ENCODE measurements at regions not wholly inside any gene's neighbourhood (a gene's known extent, or its start where the extent isn't known, plus 50 kb on each side); places are given as distances from the start of the nearest gene placed in this dataset.

DNA sequence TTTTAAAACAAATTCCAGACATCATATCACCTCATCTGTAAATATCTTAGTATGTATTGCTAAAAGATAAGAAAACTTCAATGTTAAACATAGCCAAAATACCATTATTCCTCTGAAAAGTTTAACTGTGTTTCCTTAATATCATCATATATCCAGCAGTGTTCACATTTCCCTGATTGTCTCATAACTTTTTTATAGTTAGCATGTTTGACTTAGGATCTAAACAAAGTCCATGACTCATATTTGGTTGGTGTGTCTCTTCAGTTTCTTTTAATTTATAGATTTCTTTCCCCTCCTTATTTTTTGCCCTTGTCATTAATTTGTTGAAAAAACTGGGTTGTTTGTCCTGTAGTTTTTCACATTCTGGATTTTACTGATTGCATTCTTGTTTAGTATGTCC is 163.0 kb downstream of the RPS12 start:
- DNase-seq: no peak

- DNase-seq: no peak
These were observed 164.3 kb downstream of the RPS12 start for GRCh38 chr6:132978685-132979084.

GRCh38 chr6:132993738-132994137 is 179.4 kb downstream of the RPS12 start:
- no peak for DNase-seq

DNA sequence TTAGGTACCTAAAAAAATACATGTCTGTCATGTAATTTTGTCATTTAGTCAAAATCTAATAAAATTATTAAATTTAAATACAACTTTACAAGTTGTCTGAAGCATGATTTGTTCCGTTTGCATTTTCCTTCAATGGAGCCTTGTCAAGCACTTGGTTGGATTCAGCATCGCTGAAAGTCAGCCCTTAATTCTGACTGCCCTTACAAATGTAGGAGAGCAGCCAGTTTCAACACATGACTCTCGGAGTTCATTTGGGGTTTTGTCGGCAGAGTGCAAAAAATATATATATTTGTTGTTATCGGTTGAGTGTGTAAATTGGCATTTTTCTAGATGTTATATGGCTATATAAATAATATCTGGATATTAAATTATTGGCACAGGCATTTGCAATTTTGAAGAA is 180.6 kb downstream of the RPS12 start:
- no peak for DNase-seq

- no peak for DNase-seq
These were observed 181.1 kb downstream of the RPS12 start for GRCh38 chr6:132995432-132995831.

GRCh38 chr6:132998418-132998817 is 184.0 kb downstream of the RPS12 start:
- DNase-seq: no peak

DNA sequence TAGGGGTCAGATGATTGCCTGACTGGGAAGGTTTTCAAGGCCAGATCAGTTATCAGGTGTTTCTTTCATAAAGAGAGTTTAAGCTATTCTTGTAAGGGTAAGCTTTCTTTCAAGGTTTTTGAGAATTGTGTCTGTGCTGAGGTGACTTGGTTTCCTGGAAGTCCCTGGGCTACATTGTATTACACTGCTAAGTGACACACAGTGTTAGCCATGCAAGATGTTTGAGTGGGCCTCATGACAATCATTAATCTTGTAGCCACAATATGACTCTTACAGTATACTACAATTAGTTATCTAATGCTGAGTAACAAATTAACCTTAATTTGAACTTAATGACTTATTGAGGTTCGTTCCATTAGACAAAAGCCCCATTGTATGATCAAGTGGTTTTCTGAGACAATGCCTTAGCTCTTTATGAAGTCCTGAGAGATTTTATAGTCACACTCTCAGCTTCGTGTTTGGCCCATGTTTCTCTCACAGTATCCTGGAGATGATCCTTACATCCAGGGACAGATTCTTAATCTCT is 186.7 kb downstream of the RPS12 start:
- no peak for DNase-seq

- no peak for DNase-seq
These were observed 190.0 kb downstream of the RPS12 start for GRCh38 chr6:133004304-133004884.

DNA sequence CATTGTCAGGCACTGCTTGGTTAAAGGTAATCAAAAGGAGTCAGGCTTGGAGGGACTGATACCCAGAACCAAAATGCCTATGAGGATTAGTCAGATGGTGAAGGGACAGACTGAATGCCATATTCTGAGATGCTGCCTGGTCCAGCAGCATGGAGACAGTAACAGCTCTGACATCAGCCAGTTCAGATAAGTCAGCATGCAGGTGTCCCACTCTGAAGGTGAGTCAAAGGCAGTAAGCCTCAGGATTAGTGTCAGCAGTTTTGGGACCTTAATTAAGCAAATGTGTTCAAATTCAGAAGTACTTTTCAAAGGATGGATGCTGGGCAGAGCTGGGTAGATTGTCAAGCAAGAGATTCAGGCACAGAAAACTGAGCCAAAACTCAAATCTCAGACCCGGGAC is 198.4 kb downstream of the RPS12 start:
- DNase-seq: no peak

- DNase-seq: no peak
These were observed 202.3 kb downstream of the RPS12 start for GRCh38 chr6:133016631-133017030.

GRCh38 chr6:133017581-133017980 is 203.2 kb downstream of the RPS12 start:
- DNase-seq: no peak

DNA sequence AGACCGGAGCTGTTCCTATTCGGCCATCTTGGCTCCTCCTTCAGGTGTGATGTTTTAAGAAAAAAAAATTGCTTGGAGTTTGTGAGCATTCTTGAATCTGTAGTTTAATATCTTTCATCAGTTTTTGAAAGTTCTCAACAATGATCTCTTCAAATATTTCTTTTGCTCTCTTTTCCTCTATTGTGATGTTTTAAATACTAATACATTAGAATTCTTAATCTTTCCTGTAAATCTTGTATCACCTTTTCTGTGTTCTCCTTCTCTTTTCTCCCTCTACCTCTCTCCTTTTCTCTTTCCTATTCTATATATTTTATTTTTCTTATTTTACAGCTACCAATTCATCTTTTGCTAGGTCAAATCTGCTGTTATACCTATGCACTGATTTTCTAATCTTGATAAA is 212.3 kb downstream of the RPS12 start:
- DNase-seq: no peak

DNA sequence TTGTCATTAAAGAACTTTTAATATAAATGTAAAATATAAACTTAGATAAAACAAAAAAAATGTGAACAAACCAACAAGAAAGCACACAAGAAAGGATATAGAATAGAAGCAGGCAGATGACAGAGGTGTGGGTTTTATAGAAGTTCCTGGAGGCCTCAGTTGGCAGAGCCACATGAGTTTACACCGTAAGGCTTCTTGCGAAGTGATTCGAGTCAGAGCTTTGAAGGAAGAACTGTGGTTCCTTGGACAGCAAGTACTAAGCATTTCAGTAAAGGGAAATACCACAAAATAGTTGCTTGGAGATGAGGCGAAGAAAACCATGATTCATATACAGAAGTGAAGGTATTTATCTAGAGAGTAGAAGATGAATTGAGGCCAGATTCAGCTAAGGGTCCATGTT is 207.9 kb upstream of the EYA4 start:
- DNase-seq: no peak

DNA sequence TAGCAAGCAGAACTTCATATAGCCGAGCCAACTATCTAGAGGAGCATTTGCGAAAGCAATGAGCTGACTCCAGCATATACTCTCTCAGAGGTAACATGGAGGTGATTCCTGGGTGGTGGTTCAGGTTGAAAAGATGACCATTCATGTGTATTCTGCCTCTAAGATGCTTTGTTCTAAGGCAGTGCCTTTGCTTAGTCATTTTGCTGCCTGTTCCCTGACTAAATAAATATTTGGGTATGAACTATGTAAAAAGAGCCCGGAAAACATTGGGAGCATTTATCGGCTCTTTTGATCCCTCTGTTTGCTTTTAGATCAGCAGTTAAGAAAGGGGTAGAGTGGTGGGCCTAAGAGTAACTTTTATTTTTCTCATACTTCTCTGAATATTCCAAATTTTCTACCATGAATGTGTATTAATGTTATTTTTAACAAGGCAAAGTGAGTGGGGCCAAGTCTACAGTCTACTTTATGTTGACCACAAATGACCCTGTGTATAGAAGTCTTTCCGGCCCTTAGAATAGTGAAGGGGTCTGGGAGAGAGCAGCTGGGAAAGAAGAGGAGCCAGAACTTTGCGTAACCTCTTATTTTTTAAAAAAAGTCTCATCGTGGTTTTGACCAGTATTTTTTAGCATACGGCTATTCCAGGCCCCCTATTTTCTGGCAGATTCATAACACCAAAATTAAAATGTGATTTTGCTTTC is 206.5 kb upstream of the EYA4 start:
- no peak for DNase-seq

- DNase-seq: no peak
These were observed 200.9 kb upstream of the EYA4 start for GRCh38 chr6:133040094-133040802.

DNA sequence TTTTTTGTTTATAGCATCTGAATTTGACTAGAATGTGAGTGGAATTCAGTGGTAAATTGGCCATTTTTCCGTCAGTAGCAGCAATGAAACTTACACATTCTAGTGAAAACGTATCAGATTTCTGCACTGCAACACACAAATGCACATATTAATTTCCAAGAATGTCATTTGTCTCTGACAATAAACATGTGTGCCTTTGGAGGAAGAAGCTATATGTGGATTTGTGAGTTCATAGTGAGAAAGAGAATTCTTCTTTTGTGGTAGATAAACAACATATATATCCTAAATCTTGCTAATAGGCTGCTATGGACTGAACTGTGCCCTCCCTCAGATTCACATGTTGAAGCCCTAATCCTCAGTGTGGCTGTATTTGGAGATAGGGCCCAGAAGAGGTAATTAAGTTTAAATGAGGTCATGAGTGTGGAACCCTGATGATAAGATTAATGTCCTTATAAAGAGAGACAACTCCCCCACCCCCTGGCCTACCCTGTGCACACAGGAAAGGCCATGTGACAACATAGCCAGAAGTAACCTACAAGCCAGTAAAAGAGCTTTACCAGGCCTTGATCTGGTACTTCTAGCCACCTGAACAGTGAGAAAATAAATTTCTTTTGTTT is 200.2 kb upstream of the EYA4 start:
- DNase-seq: no peak

GRCh38 chr6:133042550-133043120 is 198.5 kb upstream of the EYA4 start:
- no peak for DNase-seq

- DNase-seq: no peak
These were observed 194.6 kb upstream of the EYA4 start for GRCh38 chr6:133046576-133046975.

- no peak for DNase-seq
These were observed 194.0 kb upstream of the EYA4 start for GRCh38 chr6:133047065-133047665.

GRCh38 chr6:133047706-133048105 is 193.5 kb upstream of the EYA4 start:
- DNase-seq: no peak

DNA sequence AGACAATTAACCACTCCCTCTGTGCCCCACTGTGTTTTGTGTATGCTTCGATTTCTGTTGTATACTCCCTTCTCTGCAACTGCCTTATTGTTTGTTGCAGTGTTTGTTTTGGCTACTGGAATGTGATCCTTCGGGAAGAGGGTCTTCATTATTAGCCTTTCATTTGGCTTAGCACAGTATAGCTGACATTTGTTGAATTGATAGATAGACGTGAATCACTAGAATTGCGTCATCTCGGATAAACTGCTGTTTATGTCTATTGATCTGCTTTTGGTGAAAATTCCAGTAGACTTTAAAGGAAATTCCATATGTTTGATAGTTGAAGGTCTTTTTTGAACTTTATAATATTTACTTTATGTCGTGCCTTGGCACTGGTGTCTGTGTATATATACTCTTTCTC is 189.9 kb upstream of the EYA4 start:
- DNase-seq: no peak

- no peak for DNase-seq
These were observed 188.7 kb upstream of the EYA4 start for GRCh38 chr6:133052465-133052864.

DNA sequence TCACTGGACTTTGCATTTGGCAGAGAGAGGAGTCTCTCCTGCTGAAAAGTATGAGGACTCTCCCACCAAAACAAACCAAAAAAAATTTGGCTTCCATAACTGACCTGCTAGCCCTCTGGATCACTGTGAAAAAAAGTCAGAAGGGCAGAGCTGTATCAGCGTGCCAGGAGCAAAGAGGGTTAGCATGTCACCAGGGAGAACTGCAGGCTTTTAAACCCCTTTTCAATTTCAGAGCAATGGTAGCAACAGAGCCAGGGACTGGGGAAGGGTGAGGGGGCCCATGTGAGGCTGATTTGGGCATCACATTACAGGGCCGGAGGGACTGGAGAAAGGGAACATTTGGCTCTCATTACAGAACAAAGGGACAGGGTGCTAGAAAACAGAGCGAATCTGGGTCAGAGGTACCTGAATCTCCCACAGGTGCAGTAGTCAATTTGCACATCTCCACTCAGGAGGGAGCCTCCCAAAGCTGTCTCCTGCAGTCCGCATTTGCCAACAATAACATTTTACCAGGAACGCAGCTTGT is 185.7 kb upstream of the EYA4 start:
- DNase-seq: no peak

Measured in T-helper 9 cell (primary cell).